IPS-18c (cell line): ENCODE measurements at regions not wholly inside any gene's neighbourhood (a gene's known extent, or its start where the extent isn't known, plus 50 kb on each side); places are given as distances from the start of the nearest gene placed in this dataset.
"Not testable (repeated sequence)": the region's sequence is repeated elsewhere in the genome, so short reads cannot be mapped to it uniquely, and the experiment has no call there.

Experiments
- H3K4me3 ChIP-seq: 2 replicates; pipeline ENCODE4 v1.7.0; 2013; ENCODE audit warnings: low read depth, mild to moderate bottlenecking, low read length, moderate library complexity; ENCODE audit not compliant: insufficient read depth
- H3K9me3 ChIP-seq: one replicate; pipeline ENCODE4 v1.6.1; 2013; ENCODE audit warnings: mild to moderate bottlenecking, low read length, moderate library complexity; ENCODE audit not compliant: control insufficient read depth, insufficient read depth

- Histone ChIP-seq H3K9me3 (no peaks in the 10 kb centered on the region), H3K4me3 (no peak overlapping the region)
Observed at GRCh38 chr1:203559523-203559922, 65.6 kb downstream of the OPTC start.

GRCh38 chr1:203561761-203562160, 64.9 kb upstream of the ATP2B4 start:
- not testable (repeated sequence) for H3K9me3 ChIP-seq, H3K4me3 ChIP-seq

- Histone ChIP-seq H3K9me3 (no peaks in the 10 kb centered on the region), H3K4me3 (no peak overlapping the region)
Observed at GRCh38 chr1:203563291-203563690, 63.3 kb upstream of the ATP2B4 start.

GRCh38 chr1:203564024-203564423, 62.6 kb upstream of the ATP2B4 start:
- no peak overlapping the region for H3K4me3 ChIP-seq
- no peaks in the 10 kb centered on the region for H3K9me3 ChIP-seq

- Histone ChIP-seq H3K4me3 (no peak overlapping the region), H3K9me3 (no peaks in the 10 kb centered on the region)
Observed at GRCh38 chr1:203565049-203565448, 61.6 kb upstream of the ATP2B4 start.

- Histone ChIP-seq H3K4me3 (no peak overlapping the region), H3K9me3 (no peaks in the 10 kb centered on the region)
Observed at GRCh38 chr1:203565981-203566380, 60.7 kb upstream of the ATP2B4 start.

GRCh38 chr1:203566966-203567365, 59.7 kb upstream of the ATP2B4 start:
- H3K4me3 ChIP-seq, H3K9me3 ChIP-seq: not testable (repeated sequence)

- H3K9me3 ChIP-seq: no peaks in the 10 kb centered on the region
- H3K4me3 ChIP-seq: no peak overlapping the region
Observed at GRCh38 chr1:203567596-203567995, 59.0 kb upstream of the ATP2B4 start.

GRCh38 chr1:203569490-203570318, 56.9 kb upstream of the ATP2B4 start:
- H3K9me3 ChIP-seq: no peaks in the 10 kb centered on the region
- H3K4me3 ChIP-seq: no peak overlapping the region

GRCh38 chr1:203570805-203571204, 55.8 kb upstream of the ATP2B4 start:
- Histone ChIP-seq H3K4me3 (no peak overlapping the region), H3K9me3 (no peaks in the 10 kb centered on the region)

- H3K4me3 ChIP-seq: peak overlapping the region; percentile 15; the same call in 1 of the 2 replicates
- no peaks in the 10 kb centered on the region for H3K9me3 ChIP-seq
Observed at GRCh38 chr1:203571661-203572060, 55.0 kb upstream of the ATP2B4 start.

GRCh38 chr1:203572134-203572625, 54.5 kb upstream of the ATP2B4 start:
- Histone ChIP-seq H3K9me3 (no peaks in the 10 kb centered on the region), H3K4me3 (peak overlapping the region; percentile 15; the same call in 1 of the 2 replicates)

GRCh38 chr1:203573730-203574129, 52.9 kb upstream of the ATP2B4 start:
- no peak overlapping the region for H3K4me3 ChIP-seq

More at GRCh38 chr1:203573730-203574129, 52.9 kb upstream of the ATP2B4 start:
- H3K9me3 ChIP-seq: peaks cover 2% of the 10 kb centered on the region
